ENCODE measurements at regions not wholly inside any gene's neighbourhood (a gene's known extent, or its start where the extent isn't known, plus 50 kb on each side); places are given as distances from the start of the nearest gene placed in this dataset.

DNA sequence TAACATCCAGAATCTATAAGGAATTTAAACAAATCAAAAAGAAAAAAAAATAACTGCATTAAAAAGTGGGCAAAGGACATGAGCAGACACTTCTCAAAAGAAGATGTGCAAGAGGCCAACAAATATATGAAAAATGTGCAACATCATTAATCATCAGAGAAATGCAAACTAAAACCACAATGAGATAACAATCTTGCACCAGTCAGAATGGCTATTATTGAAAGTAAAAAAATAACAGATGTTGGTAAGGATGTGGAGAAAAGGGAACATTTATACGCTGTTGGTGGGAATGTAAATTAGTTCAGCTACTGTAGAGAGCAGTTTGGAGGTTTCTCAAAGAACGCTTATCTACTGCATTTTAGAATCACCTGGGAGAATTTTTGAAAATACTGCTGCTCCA lies 186.1 kb downstream of the OTOL1 start:
- no peak for TF ChIP-seq ZBTB48 (tag by site-specific recombination; IDR thresholded peaks at IDR 0.05)
- no peak for TF ChIP-seq BCL11A (tag by site-specific recombination; IDR thresholded peaks at IDR 0.05; ENCODE audit: low read depth)
- TF ChIP-seq ZNF138 (tag by site-specific recombination; IDR thresholded peaks at IDR 0.05; ENCODE audit: borderline replicate concordance), result no peak
- no peak for TF ChIP-seq ZNF585B (tag by site-specific recombination; IDR thresholded peaks at IDR 0.05)
- TF ChIP-seq, protein P1, sequence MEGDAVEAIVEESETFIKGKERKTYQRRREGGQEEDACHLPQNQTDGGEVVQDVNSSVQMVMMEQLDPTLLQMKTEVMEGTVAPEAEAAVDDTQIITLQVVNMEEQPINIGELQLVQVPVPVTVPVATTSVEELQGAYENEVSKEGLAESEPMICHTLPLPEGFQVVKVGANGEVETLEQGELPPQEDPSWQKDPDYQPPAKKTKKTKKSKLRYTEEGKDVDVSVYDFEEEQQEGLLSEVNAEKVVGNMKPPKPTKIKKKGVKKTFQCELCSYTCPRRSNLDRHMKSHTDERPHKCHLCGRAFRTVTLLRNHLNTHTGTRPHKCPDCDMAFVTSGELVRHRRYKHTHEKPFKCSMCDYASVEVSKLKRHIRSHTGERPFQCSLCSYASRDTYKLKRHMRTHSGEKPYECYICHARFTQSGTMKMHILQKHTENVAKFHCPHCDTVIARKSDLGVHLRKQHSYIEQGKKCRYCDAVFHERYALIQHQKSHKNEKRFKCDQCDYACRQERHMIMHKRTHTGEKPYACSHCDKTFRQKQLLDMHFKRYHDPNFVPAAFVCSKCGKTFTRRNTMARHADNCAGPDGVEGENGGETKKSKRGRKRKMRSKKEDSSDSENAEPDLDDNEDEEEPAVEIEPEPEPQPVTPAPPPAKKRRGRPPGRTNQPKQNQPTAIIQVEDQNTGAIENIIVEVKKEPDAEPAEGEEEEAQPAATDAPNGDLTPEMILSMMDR (tag by site-specific recombination; IDR thresholded peaks at IDR 0.05), result no peak
- no peak for TF ChIP-seq YY1 (tag by site-specific recombination; IDR thresholded peaks at IDR 0.05)
- TF ChIP-seq TCF7L2 (IDR thresholded peaks at IDR 0.05; ENCODE audit: borderline replicate concordance, low read depth, low read length), result no peak
- TF ChIP-seq ZNF555 (tag by site-specific recombination; conservative IDR thresholded peaks at IDR 0.05), result no peak
- TF ChIP-seq, protein P2, sequence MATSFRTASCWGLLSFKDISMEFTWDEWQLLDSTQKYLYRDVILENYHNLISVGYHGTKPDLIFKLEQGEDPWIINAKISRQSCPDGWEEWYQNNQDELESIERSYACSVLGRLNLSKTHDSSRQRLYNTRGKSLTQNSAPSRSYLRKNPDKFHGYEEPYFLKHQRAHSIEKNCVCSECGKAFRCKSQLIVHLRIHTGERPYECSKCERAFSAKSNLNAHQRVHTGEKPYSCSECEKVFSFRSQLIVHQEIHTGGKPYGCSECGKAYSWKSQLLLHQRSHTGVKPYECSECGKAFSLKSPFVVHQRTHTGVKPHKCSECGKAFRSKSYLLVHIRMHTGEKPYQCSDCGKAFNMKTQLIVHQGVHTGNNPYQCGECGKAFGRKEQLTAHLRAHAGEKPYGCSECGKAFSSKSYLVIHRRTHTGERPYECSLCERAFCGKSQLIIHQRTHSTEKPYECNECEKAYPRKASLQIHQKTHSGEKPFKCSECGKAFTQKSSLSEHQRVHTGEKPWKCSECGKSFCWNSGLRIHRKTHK (tag by site-specific recombination; IDR thresholded peaks at IDR 0.05), result no peak
- TF ChIP-seq ZNF776 (tag by site-specific recombination; IDR thresholded peaks at IDR 0.05; ENCODE audit: borderline replicate concordance), result no peak
- TF ChIP-seq ZNF239 (tag by site-specific recombination; IDR thresholded peaks at IDR 0.05), result no peak
- TF ChIP-seq ZNF660 (tag by site-specific recombination; IDR thresholded peaks at IDR 0.05), result no peak
- no peak for TF ChIP-seq KLF9 (tag by site-specific recombination; IDR thresholded peaks at IDR 0.05; ENCODE audit: low read depth)
